HL-60 (cell line): ENCODE measurements at regions not wholly inside any gene's neighbourhood (a gene's known extent, or its start where the extent isn't known, plus 50 kb on each side); places are given as distances from the start of the nearest gene placed in this dataset.

Experiments
- POLR2AphosphoS5 ChIP-seq: IDR thresholded peaks from 2 replicates; pipeline ENCODE4 v1.6.1; 2012; ENCODE audit warnings: low read depth
- SPI1 ChIP-seq: IDR thresholded peaks from 2 replicates; pipeline ENCODE4 v1.6.1; 2012; ENCODE audit warnings: low read depth, mild to moderate bottlenecking, borderline replicate concordance
- TF ChIP-seq, protein P1 (sequence below): IDR thresholded peaks from one replicate; pipeline ENCODE4 v1.5.1; 2011; ENCODE audit warnings: low read length, control low read depth, inconsistent platforms; ENCODE audit not compliant: insufficient read depth

DNA sequence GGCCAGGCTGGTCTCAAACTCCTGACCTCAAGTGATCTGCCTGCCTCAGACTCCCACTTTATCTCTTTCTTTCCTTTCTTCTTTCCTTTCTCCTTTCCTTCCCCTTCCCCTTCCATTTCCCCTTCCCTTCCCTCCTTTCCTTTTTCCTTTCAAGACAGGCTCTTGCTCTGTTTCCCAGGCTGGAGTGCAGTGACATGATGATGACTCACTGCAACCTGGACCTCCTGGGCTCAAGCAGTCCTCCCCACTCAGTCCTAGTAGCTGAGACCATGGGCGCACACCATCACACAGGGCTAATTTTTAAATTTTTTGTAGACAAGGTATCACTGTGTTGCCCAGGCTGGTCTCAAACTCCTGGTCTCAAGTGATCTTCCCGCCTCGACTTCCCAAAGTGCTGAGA lies 377.6 kb upstream of the ZFP64 start:
- TF ChIP-seq, protein P1, sequence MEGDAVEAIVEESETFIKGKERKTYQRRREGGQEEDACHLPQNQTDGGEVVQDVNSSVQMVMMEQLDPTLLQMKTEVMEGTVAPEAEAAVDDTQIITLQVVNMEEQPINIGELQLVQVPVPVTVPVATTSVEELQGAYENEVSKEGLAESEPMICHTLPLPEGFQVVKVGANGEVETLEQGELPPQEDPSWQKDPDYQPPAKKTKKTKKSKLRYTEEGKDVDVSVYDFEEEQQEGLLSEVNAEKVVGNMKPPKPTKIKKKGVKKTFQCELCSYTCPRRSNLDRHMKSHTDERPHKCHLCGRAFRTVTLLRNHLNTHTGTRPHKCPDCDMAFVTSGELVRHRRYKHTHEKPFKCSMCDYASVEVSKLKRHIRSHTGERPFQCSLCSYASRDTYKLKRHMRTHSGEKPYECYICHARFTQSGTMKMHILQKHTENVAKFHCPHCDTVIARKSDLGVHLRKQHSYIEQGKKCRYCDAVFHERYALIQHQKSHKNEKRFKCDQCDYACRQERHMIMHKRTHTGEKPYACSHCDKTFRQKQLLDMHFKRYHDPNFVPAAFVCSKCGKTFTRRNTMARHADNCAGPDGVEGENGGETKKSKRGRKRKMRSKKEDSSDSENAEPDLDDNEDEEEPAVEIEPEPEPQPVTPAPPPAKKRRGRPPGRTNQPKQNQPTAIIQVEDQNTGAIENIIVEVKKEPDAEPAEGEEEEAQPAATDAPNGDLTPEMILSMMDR = no peak
- TF ChIP-seq SPI1 = no peak
- TF ChIP-seq POLR2AphosphoS5 = no peak
